ENCODE measurements at regions not wholly inside any gene's neighbourhood (a gene's known extent, or its start where the extent isn't known, plus 50 kb on each side); places are given as distances from the start of the nearest gene placed in this dataset.
"Not testable (repeated sequence)": the region's sequence is repeated elsewhere in the genome, so short reads cannot be mapped to it uniquely, and the experiment has no call there.

DNA sequence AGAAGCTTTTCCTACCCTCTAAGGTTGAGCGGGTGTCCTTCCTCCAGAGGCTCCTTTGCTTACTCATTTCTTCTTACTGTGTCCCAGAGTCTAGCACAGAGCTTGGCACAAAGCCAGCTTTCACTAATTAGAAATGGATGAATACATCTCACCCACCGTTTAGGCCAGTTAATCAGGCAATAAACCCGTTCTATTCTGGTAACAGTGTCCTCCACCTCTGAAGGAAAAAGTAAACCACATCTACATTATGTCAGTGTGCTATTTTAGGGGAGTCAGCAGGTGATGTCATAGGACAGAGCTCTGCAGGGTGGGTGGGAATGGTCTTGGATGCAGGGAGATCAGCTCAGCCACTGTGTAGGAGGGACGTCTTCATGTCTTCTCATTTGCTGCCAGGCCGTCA, 109.2 kb downstream of the OSTF1 start:
- DNase-seq (ENCODE audit: low read depth): no peak

DNA sequence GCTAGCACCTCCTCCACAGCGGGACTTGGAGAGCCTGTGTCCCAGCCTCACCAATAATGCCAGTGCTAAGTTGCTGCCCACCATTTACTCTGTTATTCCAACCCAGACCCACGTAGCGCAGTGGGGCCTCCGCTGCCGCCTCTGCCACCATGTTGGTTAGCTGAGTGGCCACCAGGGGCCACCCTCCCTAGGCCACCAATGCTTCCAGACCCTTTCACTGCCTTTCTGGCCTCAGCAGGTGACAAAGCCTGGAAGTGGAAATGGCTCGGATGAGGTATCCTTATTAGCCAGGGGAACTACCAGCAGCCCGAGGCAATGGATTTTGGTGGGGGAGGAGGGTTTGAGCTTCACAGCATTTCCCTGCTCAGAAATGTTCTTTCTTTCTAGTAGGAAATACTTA, 110.1 kb downstream of the OSTF1 start:
- DNase-seq (ENCODE audit: low read depth): no peak

DNA sequence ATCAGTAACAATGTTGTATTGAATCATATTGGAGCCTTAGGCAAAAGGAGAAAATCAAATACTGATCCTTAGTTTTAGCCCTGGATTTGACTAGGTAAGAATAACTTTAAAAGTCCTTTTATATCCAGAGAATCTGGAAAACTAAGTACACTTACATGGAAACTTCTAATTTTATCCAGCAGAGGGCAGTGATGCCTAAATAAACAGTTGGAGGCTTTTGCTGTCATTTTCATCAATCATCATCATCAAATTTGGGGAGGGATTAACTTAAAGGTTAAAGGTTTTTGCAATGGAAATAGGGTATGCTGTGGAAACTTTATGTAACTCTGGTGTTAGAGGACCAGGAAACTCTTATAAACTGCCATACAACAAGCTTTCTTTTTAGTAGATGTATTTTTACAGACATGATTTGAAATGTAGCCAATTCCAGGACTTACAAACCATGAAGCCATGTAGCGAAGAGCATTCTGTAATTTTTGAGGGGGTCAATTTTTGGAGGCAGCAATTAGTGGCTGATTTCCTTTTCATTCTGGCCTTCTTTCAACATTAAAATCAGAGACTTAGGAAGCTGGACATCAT, 112.7 kb downstream of the OSTF1 start:
- no peak for DNase-seq (ENCODE audit: low read depth)

DNA sequence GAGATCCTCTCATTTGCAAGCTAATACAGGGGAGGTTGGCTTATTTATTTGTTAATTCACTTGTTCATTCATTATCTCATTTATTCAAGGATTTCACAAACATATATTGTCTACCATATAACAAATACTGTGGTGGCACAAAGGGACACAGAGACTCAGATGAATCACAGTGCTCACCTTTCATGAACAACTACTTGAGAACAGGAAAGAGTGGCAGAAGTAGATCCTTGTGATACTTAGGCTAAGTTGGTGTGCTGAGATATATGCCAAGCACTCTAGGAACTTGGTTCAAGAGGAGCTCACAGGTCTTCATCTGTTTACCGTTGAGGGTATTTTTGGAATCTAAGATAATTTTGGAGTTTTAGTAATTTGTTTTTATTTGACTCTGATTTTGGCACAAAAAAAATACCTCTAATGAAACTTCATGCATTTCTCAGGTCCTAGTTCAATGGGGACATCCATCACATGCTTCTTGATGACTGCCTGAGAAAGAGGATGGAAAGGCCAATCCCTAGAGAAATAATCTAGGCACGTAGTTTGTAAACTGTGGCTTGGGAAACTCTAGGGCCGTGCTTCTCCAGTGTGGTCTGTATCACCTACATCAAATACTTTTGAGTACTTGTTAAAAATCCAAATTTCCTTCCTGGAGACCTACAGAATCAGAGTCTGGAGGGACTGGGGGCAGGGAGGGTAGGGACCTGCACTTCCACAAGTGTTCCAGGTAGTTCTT, 113.3 kb downstream of the OSTF1 start:
- no peak for DNase-seq (ENCODE audit: low read depth)

DNA sequence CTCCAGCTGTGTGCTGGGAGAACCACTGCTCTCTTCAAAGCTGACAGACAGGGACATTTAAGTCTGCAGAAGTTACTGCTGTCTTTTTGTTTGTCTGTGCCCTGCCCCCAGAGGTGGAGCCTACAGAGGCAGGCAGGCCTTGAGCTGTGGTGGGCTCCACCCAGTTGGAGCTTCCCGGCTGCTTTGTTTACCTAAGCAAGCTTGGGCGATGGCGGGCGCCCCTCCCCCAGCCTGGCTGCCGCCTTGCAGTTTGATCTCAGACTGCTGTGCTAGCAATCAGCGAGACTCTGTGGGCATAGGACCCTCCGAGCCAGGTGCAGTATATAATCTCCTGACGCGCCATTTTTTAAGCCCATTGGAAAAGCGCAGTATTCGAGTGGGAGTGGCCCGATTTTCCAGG, 119.7 kb downstream of the OSTF1 start:
- not testable (repeated sequence) for DNase-seq (ENCODE audit: low read depth)

DNA sequence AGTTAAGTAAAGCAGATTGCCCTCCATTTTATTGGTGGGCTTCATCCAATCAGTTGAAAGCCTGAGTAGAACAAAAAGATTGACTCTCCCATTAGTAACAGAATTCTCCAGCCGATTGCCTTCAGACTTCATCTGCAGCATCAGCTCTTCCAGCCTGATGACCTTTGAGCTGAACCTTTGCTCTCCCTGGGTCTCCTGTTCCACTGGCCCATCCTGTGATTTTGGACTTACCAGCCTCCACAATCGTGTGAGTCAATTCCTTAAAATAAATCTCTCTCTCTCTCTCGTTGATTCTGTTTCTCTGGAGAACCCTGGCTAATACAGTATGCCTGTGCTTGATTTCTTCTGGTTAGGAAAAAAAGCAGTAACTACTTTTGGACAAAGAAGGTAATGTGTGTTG, 121.9 kb downstream of the OSTF1 start:
- no peak for DNase-seq (ENCODE audit: low read depth)

DNA sequence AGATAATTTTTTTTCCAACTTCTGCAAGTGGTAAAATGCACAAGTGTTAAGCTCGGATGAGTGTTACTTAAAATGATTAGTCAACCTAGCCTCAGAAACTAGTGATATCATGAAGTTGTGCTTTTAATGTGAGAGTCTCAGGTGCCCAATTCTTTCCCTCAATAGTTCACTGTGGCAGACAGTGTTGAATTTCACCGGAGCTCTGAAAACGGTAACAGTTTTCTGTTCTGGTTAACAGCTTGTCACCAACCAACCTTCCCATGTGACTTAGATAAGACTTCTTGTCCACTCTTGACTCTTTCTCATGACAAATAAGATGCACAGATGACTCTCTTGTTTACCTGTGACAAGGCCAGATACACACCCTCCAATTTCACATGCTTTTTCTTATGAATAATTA, 125.5 kb downstream of the OSTF1 start:
- DNase-seq (ENCODE audit: low read depth): no peak

DNA sequence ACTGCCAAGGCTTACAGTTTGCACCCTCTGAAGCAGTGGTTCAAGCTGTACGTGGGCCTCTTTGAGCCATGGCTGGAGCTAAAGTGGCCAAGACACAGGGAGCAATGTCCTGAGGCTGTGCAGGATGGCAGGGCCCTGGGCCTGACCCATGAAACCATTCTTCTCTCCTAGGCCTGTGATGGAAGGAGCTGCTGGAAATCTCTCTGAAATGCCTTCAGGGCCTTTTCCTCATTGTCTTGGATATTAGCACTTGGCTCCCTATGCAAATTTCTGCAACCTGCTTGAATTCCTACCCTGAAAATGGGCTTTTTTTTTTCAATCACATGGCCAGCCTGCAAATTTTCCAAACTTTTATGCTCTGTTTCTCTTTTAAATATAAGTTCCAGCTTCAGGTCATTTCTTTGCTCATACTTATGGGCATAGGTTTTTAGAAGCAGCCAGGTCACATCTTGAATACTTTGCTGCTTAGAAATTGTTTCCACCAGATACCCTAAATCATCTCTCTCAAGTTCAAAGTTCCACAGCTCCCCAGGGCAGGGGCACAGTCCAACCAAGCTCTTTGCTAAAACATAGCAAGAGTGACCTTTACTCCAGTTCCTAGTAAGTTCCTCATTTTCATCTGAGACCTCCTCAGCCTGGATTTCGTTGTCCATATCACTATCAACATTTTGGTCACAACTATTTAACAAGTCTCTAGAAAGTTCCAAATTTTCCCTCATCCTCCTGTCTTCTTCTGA, 138.3 kb downstream of the OSTF1 start:
- no peak for DNase-seq (ENCODE audit: low read depth)

DNA sequence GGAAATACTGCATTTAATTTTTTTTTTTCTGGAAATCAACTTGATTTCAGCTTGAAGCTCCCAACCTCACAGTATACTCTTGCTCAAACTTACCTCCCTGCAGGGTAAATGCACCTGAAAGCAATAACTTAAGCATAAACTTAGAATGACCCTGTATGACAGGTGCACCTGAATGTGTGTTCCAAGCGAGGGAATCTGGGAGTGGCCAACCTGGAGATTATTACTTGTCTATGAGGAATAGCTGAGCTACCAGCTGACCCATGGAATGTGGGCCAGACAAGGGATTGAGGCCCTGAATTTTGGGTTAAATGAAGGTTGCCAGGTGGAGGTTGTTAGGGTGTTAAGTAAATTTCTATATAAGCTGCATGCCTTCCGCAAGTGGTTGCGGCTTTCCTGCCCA, 140.6 kb downstream of the OSTF1 start:
- no peak for DNase-seq (ENCODE audit: low read depth)

DNA sequence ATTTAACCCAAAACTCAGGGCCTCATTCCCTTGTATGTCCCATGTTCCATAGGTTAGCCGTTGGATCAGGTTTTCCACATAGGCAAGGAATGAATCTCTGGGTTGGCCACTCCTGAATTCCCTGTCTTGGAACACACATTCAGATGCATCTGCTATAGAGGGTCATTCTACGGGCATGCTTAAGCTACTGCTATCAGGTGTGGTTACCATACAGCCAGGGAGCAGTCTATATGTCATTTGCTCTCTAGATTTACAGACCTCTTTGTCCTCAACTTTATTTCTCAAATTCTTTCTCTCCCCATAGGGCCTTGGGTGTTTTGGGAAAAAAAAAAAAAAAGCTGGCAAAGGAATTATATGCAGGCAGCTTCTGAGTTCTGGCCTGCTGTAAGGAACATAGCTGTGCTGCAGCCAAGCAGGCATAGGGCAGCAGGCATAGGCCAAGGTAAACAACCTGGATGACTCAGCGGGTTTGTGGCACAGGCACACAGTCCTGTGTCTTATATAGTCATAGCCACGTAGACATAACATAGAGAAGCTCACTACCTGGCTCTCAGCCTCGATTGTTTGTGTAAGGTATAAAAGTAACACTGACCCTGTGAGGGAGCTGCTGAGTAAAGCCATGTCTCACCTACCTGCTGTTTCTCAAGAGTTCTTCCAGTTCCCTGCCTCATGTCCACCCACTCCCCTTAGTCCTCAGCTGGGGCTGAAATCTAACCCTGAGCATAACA, 141.5 kb downstream of the OSTF1 start:
- no peak for DNase-seq (ENCODE audit: low read depth)

DNA sequence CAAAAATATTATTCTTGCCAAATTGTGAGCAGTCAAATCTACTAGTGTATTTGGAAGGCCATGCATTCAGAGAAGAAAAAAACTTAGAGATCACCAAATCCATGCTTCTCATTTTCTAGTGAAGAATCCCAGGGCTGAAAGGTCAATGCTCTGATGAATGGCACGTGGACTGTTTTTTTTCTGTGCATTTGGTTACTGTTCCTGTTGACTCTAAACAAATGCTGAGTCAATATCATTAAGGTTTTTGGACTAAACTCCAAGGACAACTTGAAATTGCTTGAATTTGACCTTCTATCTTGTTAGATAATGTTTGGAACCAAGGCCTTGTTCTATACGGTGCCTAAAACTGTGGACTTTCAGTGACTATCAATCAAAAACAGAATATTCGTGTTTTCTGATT, 142.2 kb downstream of the OSTF1 start:
- no peak for DNase-seq (ENCODE audit: low read depth)

DNA sequence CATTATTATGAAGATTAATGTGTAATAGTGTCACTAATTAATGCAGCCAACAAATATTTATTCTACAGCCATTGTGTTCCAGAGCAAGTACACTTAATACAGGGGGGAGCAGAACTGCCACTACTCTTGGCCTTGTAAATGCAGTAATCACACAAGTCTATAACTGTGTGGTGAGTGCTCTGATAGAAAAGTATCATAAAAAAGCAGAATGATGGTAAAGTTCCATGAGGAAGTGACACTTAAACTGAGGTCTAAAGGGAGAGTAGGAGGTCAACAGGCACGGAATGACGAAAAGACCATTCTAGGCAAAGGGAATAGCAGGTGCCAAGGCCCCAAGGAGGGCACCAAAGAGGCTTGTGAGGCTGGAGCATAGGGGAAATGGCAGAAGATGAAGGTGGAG, 142.9 kb downstream of the OSTF1 start:
- no peak for DNase-seq (ENCODE audit: low read depth)

DNA sequence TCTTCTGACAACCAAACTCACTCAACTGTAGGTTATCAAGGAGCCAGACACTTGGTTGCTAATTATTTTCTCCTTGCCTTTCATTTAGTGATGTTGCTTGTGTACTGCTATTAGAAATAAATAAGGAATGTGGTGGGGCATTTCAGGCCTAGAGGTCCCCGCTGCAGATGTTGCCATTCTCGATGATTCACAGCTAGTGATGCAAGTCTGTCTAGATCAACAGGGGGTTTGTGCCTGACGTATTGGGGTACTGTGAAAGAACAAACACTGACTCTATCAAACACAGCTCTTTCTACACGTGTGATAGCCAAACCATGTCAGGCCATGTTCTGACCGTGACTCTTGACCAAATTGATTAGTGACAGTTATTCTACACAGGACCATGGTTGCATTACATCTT, 144.7 kb downstream of the OSTF1 start:
- no peak for DNase-seq (ENCODE audit: low read depth)

DNA sequence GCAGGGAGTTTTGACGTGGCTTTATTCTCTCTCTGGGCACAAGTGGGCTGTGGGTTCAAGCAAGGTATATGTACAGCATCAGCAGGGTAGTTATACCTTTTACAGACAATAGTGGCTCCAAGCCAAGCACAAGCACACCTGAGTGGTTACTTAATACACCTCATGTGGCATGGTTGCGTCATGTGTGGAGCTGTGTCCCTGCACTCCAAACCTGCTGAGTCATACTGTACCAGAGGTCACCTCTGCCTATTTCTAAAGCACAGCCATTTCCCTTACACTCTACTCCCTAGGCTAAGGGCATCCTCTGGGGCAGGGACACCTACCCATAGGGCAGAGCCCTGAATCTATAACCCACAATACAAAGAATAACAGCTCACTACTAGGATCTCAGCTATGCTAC, 147.3 kb downstream of the OSTF1 start:
- no peak for DNase-seq (ENCODE audit: low read depth)

DNA sequence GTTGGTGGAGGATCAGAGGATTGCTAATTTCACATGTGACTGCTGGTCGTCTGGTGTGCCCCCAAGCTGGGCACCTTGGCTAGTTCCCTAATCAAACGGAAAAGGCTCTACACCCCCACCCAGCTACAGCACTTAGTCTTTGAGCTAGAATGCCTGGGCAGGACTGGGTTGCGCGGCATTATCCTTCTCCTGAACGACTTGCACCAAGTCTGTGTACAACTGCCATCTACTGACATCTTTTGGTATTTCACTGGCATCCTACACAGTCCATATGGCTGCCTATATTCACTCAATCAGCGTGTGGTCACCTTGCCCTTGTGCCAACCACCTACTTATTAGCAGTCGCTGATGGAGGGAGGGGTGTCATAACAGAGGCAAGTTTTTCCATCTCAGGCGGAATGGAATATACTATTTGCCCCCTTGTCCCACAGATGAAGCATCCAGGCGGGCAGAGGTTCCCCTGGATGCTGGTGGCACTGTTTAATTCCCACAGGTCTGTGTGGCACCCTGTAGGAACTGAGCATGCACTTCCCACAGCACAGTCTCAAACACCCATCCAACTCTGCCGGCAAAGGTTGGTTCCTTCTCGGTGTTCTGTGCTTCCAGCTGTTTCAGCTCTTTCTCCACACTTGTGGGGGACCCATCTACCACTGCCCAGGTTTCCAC, 150.1 kb downstream of the OSTF1 start:
- no peak for DNase-seq (ENCODE audit: low read depth)

DNA sequence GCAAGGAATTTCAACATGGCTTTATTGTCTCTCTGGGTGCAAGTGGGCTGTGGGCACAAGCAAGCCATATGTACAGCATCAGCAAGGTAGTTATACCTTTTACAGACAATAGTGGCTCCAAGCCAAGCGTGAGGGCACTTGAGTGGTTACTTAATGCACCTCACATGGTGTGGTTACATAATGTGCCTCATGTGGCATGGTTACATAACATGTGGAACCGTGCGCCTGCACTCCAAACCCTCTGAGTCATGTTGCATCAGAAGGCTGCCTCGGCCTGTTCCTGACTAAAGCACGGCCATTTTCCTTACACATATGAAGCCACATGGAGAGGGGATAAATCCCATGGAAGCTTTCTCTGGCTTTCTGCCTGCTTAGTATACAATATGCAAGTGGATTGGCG, 150.9 kb downstream of the OSTF1 start:
- no peak for DNase-seq (ENCODE audit: low read depth)

DNA sequence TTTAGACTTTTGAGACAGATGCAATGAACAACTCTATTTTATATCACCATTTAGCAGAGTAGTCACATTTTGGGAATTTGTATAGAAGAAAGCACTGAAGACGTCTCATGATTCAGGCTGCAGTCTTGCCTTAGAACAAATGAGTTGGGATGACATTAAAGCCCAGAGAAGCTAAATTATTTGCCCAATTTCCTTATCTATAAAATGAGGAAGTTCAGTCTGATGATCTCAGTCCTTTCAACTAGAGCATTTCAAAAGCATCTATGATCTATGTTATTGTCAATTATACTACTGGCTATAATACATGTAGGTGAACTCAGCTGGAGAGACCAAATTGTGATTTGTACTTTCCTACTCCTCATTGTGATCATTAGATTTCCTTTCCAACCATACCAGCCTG, 154.1 kb downstream of the OSTF1 start:
- no peak for DNase-seq (ENCODE audit: low read depth)

DNA sequence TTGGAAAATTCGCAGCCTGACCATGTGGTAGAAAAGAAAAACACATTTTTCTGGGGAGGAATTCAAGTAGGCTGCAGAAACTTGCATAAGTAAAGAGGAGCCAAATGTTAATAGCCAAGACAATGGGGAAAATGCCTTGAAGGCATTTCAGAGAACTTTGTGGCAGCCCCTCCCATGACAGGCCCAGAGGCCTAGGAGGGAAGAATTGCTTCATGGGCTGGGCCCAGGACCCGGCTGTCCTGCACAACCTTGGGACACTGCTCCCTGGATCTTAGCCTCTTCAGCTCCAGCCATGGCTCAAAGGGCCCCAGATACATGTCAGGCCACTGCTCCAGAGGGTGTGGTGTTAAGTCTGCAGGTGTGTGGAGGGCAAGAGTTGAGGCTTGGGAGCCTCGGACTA, 158.6 kb downstream of the OSTF1 start:
- no peak for DNase-seq (ENCODE audit: low read depth)

DNA sequence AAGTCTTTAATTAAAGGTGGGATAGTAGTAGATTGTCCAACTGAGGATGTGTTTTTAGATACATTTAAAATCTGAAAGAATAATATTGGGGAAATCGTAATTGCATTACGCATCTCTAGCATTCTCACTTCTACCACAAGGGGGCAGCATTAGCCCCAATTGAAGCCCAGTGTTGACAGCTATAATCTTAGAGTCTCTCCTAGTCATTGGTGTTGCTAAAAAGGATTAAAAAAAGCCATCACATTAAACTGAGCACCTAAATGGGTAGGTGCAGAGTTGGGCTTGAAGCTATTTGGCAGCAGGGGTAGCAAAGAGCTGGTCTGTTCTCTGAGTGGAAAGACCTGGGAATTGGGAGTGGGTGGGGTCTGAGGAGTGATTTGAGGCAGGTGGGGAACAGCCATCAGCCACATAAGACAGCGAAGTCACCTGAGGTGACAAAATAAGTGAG, 177.2 kb downstream of the OSTF1 start:
- DNase-seq (ENCODE audit: low read depth): peak; percentile 5

DNA sequence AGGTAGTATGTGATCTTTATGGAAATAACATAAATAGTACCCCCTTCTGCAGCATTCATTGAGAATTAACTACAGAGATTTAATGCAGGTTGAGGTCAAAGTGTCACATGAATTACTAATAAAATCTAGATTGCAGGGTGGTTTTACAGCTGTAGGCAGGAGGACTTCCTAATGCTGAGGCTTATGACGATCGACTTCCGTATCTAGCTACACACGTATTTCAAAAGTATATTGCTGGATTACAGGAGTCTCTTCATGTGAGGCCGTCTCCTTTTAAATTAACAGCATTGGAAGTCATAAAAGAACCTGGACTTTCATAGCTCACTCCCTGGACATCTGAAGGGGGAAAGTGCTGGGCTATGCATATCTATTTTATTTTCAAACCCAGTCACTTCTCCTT, 180.9 kb downstream of the OSTF1 start:
- no peak for DNase-seq (ENCODE audit: low read depth)

DNA sequence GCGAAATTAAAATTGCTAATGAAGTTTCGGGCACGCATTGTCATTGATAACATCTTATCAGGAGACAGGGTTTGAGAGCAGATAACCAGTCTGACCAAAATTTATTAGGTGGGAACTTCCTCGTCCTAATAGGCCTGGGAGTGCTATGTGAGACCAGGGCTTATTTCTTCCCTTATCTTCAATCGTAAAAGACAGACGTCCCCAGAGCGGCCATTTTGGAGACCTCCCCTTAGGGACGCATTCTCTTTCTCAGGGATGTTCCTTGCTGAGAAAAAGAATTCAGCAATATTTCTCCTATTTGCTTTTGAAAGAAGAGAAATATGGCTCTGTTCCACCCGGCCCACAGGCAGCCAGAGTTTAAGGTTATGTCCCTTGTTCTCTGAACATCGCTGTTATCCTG, 184.7 kb downstream of the OSTF1 start:
- not testable (repeated sequence) for DNase-seq (ENCODE audit: low read depth)

DNA sequence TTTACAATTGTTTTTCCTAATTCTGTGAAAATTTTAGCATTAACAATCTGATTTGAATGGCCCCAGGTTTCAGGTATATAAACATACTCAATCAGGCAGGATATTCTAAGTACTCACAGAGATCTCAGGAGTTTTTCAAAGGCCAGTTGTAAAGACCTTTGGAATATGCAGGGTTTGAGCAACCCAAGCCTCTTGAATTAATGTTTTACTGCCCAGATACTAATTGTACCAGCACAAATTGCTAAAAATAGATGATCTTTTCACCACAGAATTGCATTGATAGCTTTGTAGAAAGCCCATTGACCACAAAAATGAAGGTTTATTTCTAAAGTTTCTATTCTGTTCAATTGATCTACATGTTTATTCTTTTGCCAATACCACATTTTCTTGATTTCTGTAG, 186.5 kb downstream of the OSTF1 start:
- no peak for DNase-seq (ENCODE audit: low read depth)
